ENCODE measurements at regions not wholly inside any gene's neighbourhood (a gene's known extent, or its start where the extent isn't known, plus 50 kb on each side); places are given as distances from the start of the nearest gene placed in this dataset.

- DNase-seq, result no peak
Measured at GRCh38 chr3:117589454-117589853, 879.9 kb downstream of the TUSC7 start.

- no peak for DNase-seq
Measured at GRCh38 chr3:117595615-117596014, 886.0 kb downstream of the TUSC7 start.

- DNase-seq, result no peak
Measured at GRCh38 chr3:117596503-117596902, 886.9 kb downstream of the TUSC7 start.

GRCh38 chr3:117597865-117598264 lies 888.3 kb downstream of the TUSC7 start:
- no peak for DNase-seq

GRCh38 chr3:117600112-117600511 lies 890.5 kb downstream of the TUSC7 start:
- DNase-seq, result no peak

GRCh38 chr3:117600666-117601065 lies 891.1 kb downstream of the TUSC7 start:
- no peak for DNase-seq

GRCh38 chr3:117602058-117602644 lies 892.6 kb downstream of the TUSC7 start:
- no peak for DNase-seq

GRCh38 chr3:117603097-117603496 lies 893.5 kb downstream of the TUSC7 start:
- no peak for DNase-seq

GRCh38 chr3:117606866-117607265 lies 897.3 kb downstream of the TUSC7 start:
- no peak for DNase-seq

- DNase-seq, result no peak
Measured at GRCh38 chr3:117609330-117609729, 899.8 kb downstream of the TUSC7 start.

GRCh38 chr3:117610156-117610555 lies 900.6 kb downstream of the TUSC7 start:
- DNase-seq, result no peak

- no peak for DNase-seq
Measured at GRCh38 chr3:117611211-117611610, 901.6 kb downstream of the TUSC7 start.

- DNase-seq, result no peak
Measured at GRCh38 chr3:117616227-117616626, 906.6 kb downstream of the TUSC7 start.

GRCh38 chr3:117617906-117618305 lies 908.3 kb downstream of the TUSC7 start:
- no peak for DNase-seq

- no peak for DNase-seq
Measured at GRCh38 chr3:117618462-117618861, 908.9 kb downstream of the TUSC7 start.

GRCh38 chr3:117619805-117620204 lies 910.2 kb downstream of the TUSC7 start:
- no peak for DNase-seq

- no peak for DNase-seq
Measured at GRCh38 chr3:117622171-117622841, 912.7 kb downstream of the TUSC7 start.

- DNase-seq, result no peak
Measured at GRCh38 chr3:117624424-117624823, 914.8 kb downstream of the TUSC7 start.

- DNase-seq, result no peak
Measured at GRCh38 chr3:117625174-117625573, 915.6 kb downstream of the TUSC7 start.

GRCh38 chr3:117626577-117626976 lies 917.0 kb downstream of the TUSC7 start:
- no peak for DNase-seq

GRCh38 chr3:117628823-117629291 lies 919.3 kb downstream of the TUSC7 start:
- peak; percentile 93 to 96 for DNase-seq

GRCh38 chr3:117629505-117629904 lies 919.9 kb downstream of the TUSC7 start:
- DNase-seq, result no peak

- DNase-seq, result no peak
Measured at GRCh38 chr3:117630469-117630868, 920.9 kb downstream of the TUSC7 start.

GRCh38 chr3:117630885-117631284 lies 921.3 kb downstream of the TUSC7 start:
- DNase-seq, result peak; percentile 87 to 91

- DNase-seq, result no peak
Measured at GRCh38 chr3:117631781-117632180, 922.2 kb downstream of the TUSC7 start.
